Esophagus squamous epithelium (tissue), 5 donors: ENCODE measurements at regions not wholly inside any gene's neighbourhood (a gene's known extent, or its start where the extent isn't known, plus 50 kb on each side); places are given as distances from the start of the nearest gene placed in this dataset.

Experiments
- DNase-seq: peaks from one replicate; lab custom pipeline; 2025; lab: John Stamatoyannopoulos, UW
- H3K27ac ChIP-seq, 4 donors: fragments of 200-600 bp; sonication (generic); one replicate each; pipeline ENCODE4 v1.5.1; 2016 to 2019; ENCODE audit warnings: mild to moderate bottlenecking in 1 of 4
- H3K27me3 ChIP-seq, 4 donors: fragments of 200-600 bp; sonication (generic); 1 replicate in 3 of 4; 2 replicates in 1 of 4; pipeline versions ENCODE4 v1.5.1 to v1.6.0; 2017 to 2021; ENCODE audit warnings: antibody characterized with exemption in 1 of 4
- H3K36me3 ChIP-seq, 3 donors: fragments of 200-600 bp; sonication (generic); one replicate each; pipeline ENCODE4 v1.5.1; 2016 to 2019
- H3K4me1 ChIP-seq, 3 donors: fragments of 200-600 bp; sonication (generic); one replicate each; pipeline ENCODE4 v1.5.1; 2017 to 2019
- H3K4me3 ChIP-seq, 4 donors: fragments of 200-600 bp; sonication (generic); 1 replicate in 3 of 4; 2 replicates in 1 of 4; pipeline ENCODE4 v1.5.1; 2016 to 2019; ENCODE audit warnings: mild to moderate bottlenecking in 2 of 4, moderate library complexity in 1 of 4
- H3K9me3 ChIP-seq, 3 donors: fragments of 200-600 bp; sonication (generic); one replicate each; pipeline ENCODE4 v1.5.1; 2016 to 2019
- POLR2A ChIP-seq, 4 donors: fragments of 450-650 bp; IDR thresholded peaks; one replicate each; pipeline ENCODE4 v1.6.1; 2017; ENCODE audit warnings: antibody characterized with exemption in 4 of 4, mild to moderate bottlenecking in 4 of 4, moderate library complexity in 3 of 4
- WGBS, 2 donors: methylation state at CpG; one replicate each; pipeline ENCODE4 v1.1.5; 2018; 5-methylcytosine and 5-hydroxymethylcytosine counted together
- intact Hi-C: fragments of 100-400 bp; cut with DNase I; formaldehyde crosslinking; loops from one replicate; pipeline ENCODE4 v1.15.0; 2022
- TF ChIP-seq, protein P1 (sequence below), 6 experiments: fragments of 450-650 bp in 4 of 6; fragments of 200-600 bp in 2 of 6; sonication (generic) in 2 of 6; IDR thresholded peaks; one replicate each; pipeline ENCODE4 v1.5.1; 2016 to 2019; ENCODE audit warnings: antibody characterized with exemption in 6 of 6, mild to moderate bottlenecking in 4 of 6, moderate library complexity in 4 of 6
- donor health status: DM: yes; HTN: yes; CAD: no.

GRCh38 chr5:18027241-18027867, 393.1 kb downstream of the TAF11L14 start:
- H3K27ac ChIP-seq = no peak overlapping the region
- no peaks in the 10 kb centered on the region for H3K36me3 ChIP-seq
- intact Hi-C loops = no loop called here
- H3K9me3 ChIP-seq = no peaks in the 10 kb centered on the region
- no peak for DNase-seq
- H3K27me3 ChIP-seq = no peaks in the 10 kb centered on the region
- H3K4me3 ChIP-seq = no peak overlapping the region
- H3K4me1 ChIP-seq = no peaks in the 10 kb centered on the region
- TF ChIP-seq POLR2A (IDR thresholded peaks at IDR 0.05) = no peak
- TF ChIP-seq, protein P1, sequence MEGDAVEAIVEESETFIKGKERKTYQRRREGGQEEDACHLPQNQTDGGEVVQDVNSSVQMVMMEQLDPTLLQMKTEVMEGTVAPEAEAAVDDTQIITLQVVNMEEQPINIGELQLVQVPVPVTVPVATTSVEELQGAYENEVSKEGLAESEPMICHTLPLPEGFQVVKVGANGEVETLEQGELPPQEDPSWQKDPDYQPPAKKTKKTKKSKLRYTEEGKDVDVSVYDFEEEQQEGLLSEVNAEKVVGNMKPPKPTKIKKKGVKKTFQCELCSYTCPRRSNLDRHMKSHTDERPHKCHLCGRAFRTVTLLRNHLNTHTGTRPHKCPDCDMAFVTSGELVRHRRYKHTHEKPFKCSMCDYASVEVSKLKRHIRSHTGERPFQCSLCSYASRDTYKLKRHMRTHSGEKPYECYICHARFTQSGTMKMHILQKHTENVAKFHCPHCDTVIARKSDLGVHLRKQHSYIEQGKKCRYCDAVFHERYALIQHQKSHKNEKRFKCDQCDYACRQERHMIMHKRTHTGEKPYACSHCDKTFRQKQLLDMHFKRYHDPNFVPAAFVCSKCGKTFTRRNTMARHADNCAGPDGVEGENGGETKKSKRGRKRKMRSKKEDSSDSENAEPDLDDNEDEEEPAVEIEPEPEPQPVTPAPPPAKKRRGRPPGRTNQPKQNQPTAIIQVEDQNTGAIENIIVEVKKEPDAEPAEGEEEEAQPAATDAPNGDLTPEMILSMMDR (IDR thresholded peaks at IDR 0.05) = no peak

- Histone ChIP-seq H3K27me3 (no peaks in the 10 kb centered on the region), H3K4me1 (no peaks in the 10 kb centered on the region), H3K27ac (no peak overlapping the region), H3K4me3 (no peak overlapping the region), H3K9me3 (no peaks in the 10 kb centered on the region), H3K36me3 (no peaks in the 10 kb centered on the region)
- WGBS, 2 donors = 86 to 90% methylated on average over 1 of the region's 1 CpG
- intact Hi-C loops = no loop called here
- TF ChIP-seq POLR2A (IDR thresholded peaks at IDR 0.05) = no peak
- TF ChIP-seq, protein P1 (IDR thresholded peaks at IDR 0.05) = no peak
- DNase-seq = no peak
Observed at GRCh38 chr5:18028036-18028435, 393.8 kb downstream of the TAF11L14 start.

- TF ChIP-seq, protein P1 (IDR thresholded peaks at IDR 0.05) = no peak
- TF ChIP-seq POLR2A (IDR thresholded peaks at IDR 0.05) = no peak
- intact Hi-C loops = no loop called here
- Histone ChIP-seq H3K36me3 (no peaks in the 10 kb centered on the region), H3K9me3 (no peaks in the 10 kb centered on the region), H3K27ac (no peak overlapping the region), H3K27me3 (no peaks in the 10 kb centered on the region), H3K4me1 (no peaks in the 10 kb centered on the region), H3K4me3 (no peak overlapping the region)
- WGBS, 2 donors = 71 to 91% methylated on average over 4 of the region's 4 CpGs
- no peak for DNase-seq
Observed at GRCh38 chr5:18032744-18033143, 398.5 kb downstream of the TAF11L14 start.

DNA sequence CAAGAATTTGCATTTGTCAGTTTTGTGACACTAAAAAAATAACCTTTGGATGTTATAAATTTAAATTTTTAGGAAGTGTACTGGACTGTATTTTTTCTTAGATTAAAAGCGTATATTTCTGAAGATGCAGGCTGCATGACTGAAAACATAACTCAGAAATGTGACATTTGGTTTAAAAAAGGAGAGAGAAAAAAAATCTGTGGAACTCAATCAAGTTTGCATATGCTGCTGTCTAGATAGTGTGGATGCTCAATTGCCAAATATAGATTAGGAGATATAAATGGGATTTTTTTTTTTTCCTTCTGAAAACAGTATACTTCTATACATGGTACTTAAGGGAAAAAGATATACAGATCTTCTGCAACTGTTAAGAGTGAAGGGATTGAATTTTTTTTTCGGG, 402.3 kb downstream of the TAF11L14 start:
- H3K27me3 ChIP-seq = no peaks in the 10 kb centered on the region
- no peaks in the 10 kb centered on the region for H3K36me3 ChIP-seq
- intact Hi-C loops = no loop called here
- H3K9me3 ChIP-seq = no peaks in the 10 kb centered on the region
- H3K27ac ChIP-seq = no peak overlapping the region
- H3K4me1 ChIP-seq = no peaks in the 10 kb centered on the region
- 65 to 74% methylated on average over 2 of the region's 2 CpGs for WGBS, 2 donors
- TF ChIP-seq POLR2A (IDR thresholded peaks at IDR 0.05) = no peak
- TF ChIP-seq, protein P1 (IDR thresholded peaks at IDR 0.05) = no peak
- DNase-seq = no peak
- H3K4me3 ChIP-seq = no peak overlapping the region

DNA sequence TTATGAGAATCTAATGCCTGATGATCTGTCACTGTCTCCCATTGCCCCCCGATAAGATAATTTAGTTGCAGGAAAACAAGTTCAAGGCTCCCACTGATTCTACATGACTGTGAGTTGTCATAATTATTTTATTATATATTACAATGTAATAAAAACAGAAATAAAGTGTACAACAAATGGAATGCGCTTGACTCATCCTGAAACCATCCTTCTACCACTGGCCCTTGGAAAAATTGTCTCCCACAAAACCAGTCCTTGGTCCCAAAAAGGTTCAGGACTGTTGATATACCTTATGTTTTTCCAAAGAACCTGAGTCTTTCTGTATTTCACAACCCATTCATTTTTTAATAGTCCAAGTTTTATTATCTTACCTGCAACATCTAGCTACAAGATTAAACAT, 403.5 kb downstream of the TAF11L14 start:
- no peaks in the 10 kb centered on the region for H3K36me3 ChIP-seq
- intact Hi-C loops = no loop called here
- no peak for DNase-seq
- no peaks in the 10 kb centered on the region for H3K27me3 ChIP-seq
- no peaks in the 10 kb centered on the region for H3K9me3 ChIP-seq
- no peak overlapping the region for H3K4me3 ChIP-seq
- WGBS, 2 donors = 82 to 88% methylated on average over 2 of the region's 2 CpGs
- no peak overlapping the region for H3K27ac ChIP-seq
- no peaks in the 10 kb centered on the region for H3K4me1 ChIP-seq
- TF ChIP-seq POLR2A (IDR thresholded peaks at IDR 0.05) = no peak
- TF ChIP-seq, protein P1 (IDR thresholded peaks at IDR 0.05) = no peak
